Right atrium auricular region (tissue), 2 donors: ENCODE measurements at regions not wholly inside any gene's neighbourhood (a gene's known extent, or its start where the extent isn't known, plus 50 kb on each side); places are given as distances from the start of the nearest gene placed in this dataset.

ENCODE experiments used
- DNase-seq: peaks from one replicate; pipeline ENCODE4 v3.0.0-alpha.2; 2019; ENCODE audit warnings: low spot score
- H3K27ac ChIP-seq, 2 donors: fragments of 200-600 bp; sonication (generic); 1 replicate in 1 of 2; 2 replicates in 1 of 2; pipeline ENCODE4 v1.5.1; 2016 to 2019
- H3K27me3 ChIP-seq, 2 donors: fragments of 200-600 bp; sonication (generic); one replicate each; pipeline versions ENCODE4 v1.5.1 to v1.6.0; 2017 to 2019
- H3K36me3 ChIP-seq: fragments of 200-600 bp; sonication (generic); one replicate; pipeline ENCODE4 v1.5.1; 2016
- H3K4me1 ChIP-seq, 2 donors: fragments of 200-600 bp; sonication (generic); one replicate each; pipeline versions ENCODE4 v1.5.1 to v1.6.0; 2017 to 2019
- H3K4me3 ChIP-seq, 2 donors: fragments of 200-600 bp; sonication (generic); 1 replicate in 1 of 2; 2 replicates in 1 of 2; pipeline ENCODE4 v1.5.1; 2017 to 2019; ENCODE audit warnings: mild to moderate bottlenecking in 1 of 2, moderate library complexity in 1 of 2
- H3K9me3 ChIP-seq, 2 donors: fragments of 200-600 bp; sonication (generic); one replicate each; pipeline ENCODE4 v1.5.1; 2019
- CTCF ChIP-seq, 2 donors: fragments of 200-600 bp; sonication (generic); IDR thresholded peaks; one replicate each; pipeline ENCODE4 v1.5.1; 2019; ENCODE audit warnings: antibody characterized with exemption in 2 of 2

GRCh38 chr3:154034797-154035330, 86.3 kb upstream of the ARHGEF26 start:
- no peak for DNase-seq
- Histone ChIP-seq H3K4me1 (no peaks in the 10 kb centered on the region), H3K27ac (no peak overlapping the region), H3K36me3 (no peaks in the 10 kb centered on the region), H3K9me3 (no peaks in the 10 kb centered on the region), H3K4me3 (no peak overlapping the region), H3K27me3 (no peaks in the 10 kb centered on the region)
- TF ChIP-seq CTCF (IDR thresholded peaks at IDR 0.05): no peak

- H3K27me3 ChIP-seq: no peaks in the 10 kb centered on the region
- TF ChIP-seq CTCF (IDR thresholded peaks at IDR 0.05): peak in 1 of 2 donors; percentile 38
- no peak overlapping the region for H3K4me3 ChIP-seq
- no peaks in the 10 kb centered on the region for H3K4me1 ChIP-seq
- H3K27ac ChIP-seq: no peak overlapping the region
- DNase-seq: no peak
- H3K9me3 ChIP-seq: no peaks in the 10 kb centered on the region
- no peaks in the 10 kb centered on the region for H3K36me3 ChIP-seq
Observed at GRCh38 chr3:154040283-154040682, 80.9 kb upstream of the ARHGEF26 start.

- no peaks in the 10 kb centered on the region for H3K4me1 ChIP-seq
- no peaks in the 10 kb centered on the region for H3K36me3 ChIP-seq
- H3K27me3 ChIP-seq: no peaks in the 10 kb centered on the region
- no peak overlapping the region for H3K27ac ChIP-seq
- no peak for DNase-seq
- TF ChIP-seq CTCF (IDR thresholded peaks at IDR 0.05): no peak
- no peaks in the 10 kb centered on the region for H3K9me3 ChIP-seq
- H3K4me3 ChIP-seq: no peak overlapping the region
Observed at GRCh38 chr3:154044671-154045070, 76.5 kb upstream of the ARHGEF26 start.

- H3K27ac ChIP-seq: no peak overlapping the region
- no peaks in the 10 kb centered on the region for H3K36me3 ChIP-seq
- no peaks in the 10 kb centered on the region for H3K4me1 ChIP-seq
- no peaks in the 10 kb centered on the region for H3K27me3 ChIP-seq
- no peak overlapping the region for H3K4me3 ChIP-seq
- H3K9me3 ChIP-seq: no peaks in the 10 kb centered on the region
- no peak for TF ChIP-seq CTCF (IDR thresholded peaks at IDR 0.05)
- DNase-seq: no peak
Observed at GRCh38 chr3:154050216-154050615, 71.0 kb upstream of the ARHGEF26 start.

- no peaks in the 10 kb centered on the region for H3K4me1 ChIP-seq
- H3K27me3 ChIP-seq: no peaks in the 10 kb centered on the region
- TF ChIP-seq CTCF (IDR thresholded peaks at IDR 0.05): no peak
- no peak for DNase-seq
- no peak overlapping the region for H3K4me3 ChIP-seq
- no peaks in the 10 kb centered on the region for H3K36me3 ChIP-seq
- no peak overlapping the region for H3K27ac ChIP-seq
- H3K9me3 ChIP-seq: no peaks in the 10 kb centered on the region
Observed at GRCh38 chr3:154050766-154051165, 70.4 kb upstream of the ARHGEF26 start.

- H3K36me3 ChIP-seq: no peaks in the 10 kb centered on the region
- H3K9me3 ChIP-seq: no peaks in the 10 kb centered on the region
- no peak overlapping the region for H3K4me3 ChIP-seq
- peaks cover 0 to 7% of the 10 kb centered on the region in 2 donors for H3K4me1 ChIP-seq
- H3K27ac ChIP-seq: peak overlapping the region in 1 of 2 donors; percentile 27
- DNase-seq: no peak
- TF ChIP-seq CTCF (IDR thresholded peaks at IDR 0.05): no peak
- no peaks in the 10 kb centered on the region for H3K27me3 ChIP-seq
Observed at GRCh38 chr3:154059833-154060232, 61.4 kb upstream of the ARHGEF26 start.
